ENCODE measurements at regions not wholly inside any gene's neighbourhood (a gene's known extent, or its start where the extent isn't known, plus 50 kb on each side); places are given as distances from the start of the nearest gene placed in this dataset.

GRCh38 chr21:19123525-19123924 is 719.9 kb upstream of the TMPRSS15 start:
- H3K9me3 ChIP-seq (ENCODE audit: control insufficient read depth in 1 of 2, insufficient read depth in 1 of 2, low read depth in 1 of 2, low read length in 2 of 2), result peaks cover 16 to 40% of the 10 kb centered on the region in 2 experiments; a peak in 3 of 4 replicates
- no peak overlapping the region for H3K9ac ChIP-seq (ENCODE audit: low read length)
- no peaks in the 10 kb centered on the region for H3K27me3 ChIP-seq (ENCODE audit: insufficient read depth, low read length)
- ChIA-PET RAD21 (ENCODE audit: low non-redundant PET in 1 of 2, low total read pairs in 2 of 2, uncharacterized antibody in 2 of 2, unreplicated experiment in 2 of 2) (no interaction called here), POLR2A (interaction anchor here (0.7 kb wide), 1 partner anchor 72 kb away, joined by 3 read pairs; no protein-coding TSS in a partner anchor), CTCF (no interaction called here)
- ATAC-seq (no peak), DNase-seq (ENCODE audit: low read depth, low spot score) (no peak)
- no peaks in the 10 kb centered on the region for H3K36me3 ChIP-seq (ENCODE audit: control insufficient read depth in 1 of 2, insufficient read depth in 2 of 2, low read length in 2 of 2)
- H4K20me1 ChIP-seq (ENCODE audit: insufficient read depth), result no peaks in the 10 kb centered on the region
- no peak overlapping the region for H3K4me2 ChIP-seq (ENCODE audit: low read length)
- H3K4me1 ChIP-seq (ENCODE audit: control insufficient read depth in 1 of 2, insufficient read depth in 2 of 2, low read length in 2 of 2), result no peaks in the 10 kb centered on the region
- H3K79me2 ChIP-seq (ENCODE audit: insufficient read depth, low read length), result no peaks in the 10 kb centered on the region
- intact Hi-C loops (cut with micrococcal nuclease), result no loop called here
- no peak overlapping the region for H2AFZ ChIP-seq (ENCODE audit: low read depth, low read length, poor library complexity, severe bottlenecking)
- no peak overlapping the region for H3K4me3 ChIP-seq (replicated peaks in 1 of 2; ENCODE audit: low read depth in 1 of 2, low read length in 2 of 2)
- no peaks in the 10 kb centered on the region for H3K9me2 ChIP-seq (ENCODE audit: insufficient read depth)
- H3K27ac ChIP-seq (ENCODE audit: low read depth, low read length), result no peak overlapping the region
- no TSS peak for BruUV-seq (replicated peaks)
- TF ChIP-seq CBX3 (IDR thresholded peaks at IDR 0.05; ENCODE audit: low read depth), result no peak
- no peak for TF ChIP-seq FOSL1 (IDR thresholded peaks at IDR 0.05; ENCODE audit: low read depth)
- TF ChIP-seq, protein P1, sequence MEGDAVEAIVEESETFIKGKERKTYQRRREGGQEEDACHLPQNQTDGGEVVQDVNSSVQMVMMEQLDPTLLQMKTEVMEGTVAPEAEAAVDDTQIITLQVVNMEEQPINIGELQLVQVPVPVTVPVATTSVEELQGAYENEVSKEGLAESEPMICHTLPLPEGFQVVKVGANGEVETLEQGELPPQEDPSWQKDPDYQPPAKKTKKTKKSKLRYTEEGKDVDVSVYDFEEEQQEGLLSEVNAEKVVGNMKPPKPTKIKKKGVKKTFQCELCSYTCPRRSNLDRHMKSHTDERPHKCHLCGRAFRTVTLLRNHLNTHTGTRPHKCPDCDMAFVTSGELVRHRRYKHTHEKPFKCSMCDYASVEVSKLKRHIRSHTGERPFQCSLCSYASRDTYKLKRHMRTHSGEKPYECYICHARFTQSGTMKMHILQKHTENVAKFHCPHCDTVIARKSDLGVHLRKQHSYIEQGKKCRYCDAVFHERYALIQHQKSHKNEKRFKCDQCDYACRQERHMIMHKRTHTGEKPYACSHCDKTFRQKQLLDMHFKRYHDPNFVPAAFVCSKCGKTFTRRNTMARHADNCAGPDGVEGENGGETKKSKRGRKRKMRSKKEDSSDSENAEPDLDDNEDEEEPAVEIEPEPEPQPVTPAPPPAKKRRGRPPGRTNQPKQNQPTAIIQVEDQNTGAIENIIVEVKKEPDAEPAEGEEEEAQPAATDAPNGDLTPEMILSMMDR (IDR thresholded peaks at IDR 0.05 in 2 of 3, conservative IDR thresholded peaks at IDR 0.05 in 1 of 3; ENCODE audit: borderline replicate concordance in 1 of 3, insufficient read depth in 1 of 3, low read depth in 2 of 3, low read length in 2 of 3), result no peak
- no peak for TF ChIP-seq ZFX (IDR thresholded peaks at IDR 0.05)
- TF ChIP-seq, protein P2, sequence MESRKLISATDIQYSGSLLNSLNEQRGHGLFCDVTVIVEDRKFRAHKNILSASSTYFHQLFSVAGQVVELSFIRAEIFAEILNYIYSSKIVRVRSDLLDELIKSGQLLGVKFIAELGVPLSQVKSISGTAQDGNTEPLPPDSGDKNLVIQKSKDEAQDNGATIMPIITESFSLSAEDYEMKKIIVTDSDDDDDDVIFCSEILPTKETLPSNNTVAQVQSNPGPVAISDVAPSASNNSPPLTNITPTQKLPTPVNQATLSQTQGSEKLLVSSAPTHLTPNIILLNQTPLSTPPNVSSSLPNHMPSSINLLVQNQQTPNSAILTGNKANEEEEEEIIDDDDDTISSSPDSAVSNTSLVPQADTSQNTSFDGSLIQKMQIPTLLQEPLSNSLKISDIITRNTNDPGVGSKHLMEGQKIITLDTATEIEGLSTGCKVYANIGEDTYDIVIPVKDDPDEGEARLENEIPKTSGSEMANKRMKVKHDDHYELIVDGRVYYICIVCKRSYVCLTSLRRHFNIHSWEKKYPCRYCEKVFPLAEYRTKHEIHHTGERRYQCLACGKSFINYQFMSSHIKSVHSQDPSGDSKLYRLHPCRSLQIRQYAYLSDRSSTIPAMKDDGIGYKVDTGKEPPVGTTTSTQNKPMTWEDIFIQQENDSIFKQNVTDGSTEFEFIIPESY (IDR thresholded peaks at IDR 0.05; ENCODE audit: extremely low read depth, insufficient replicate concordance, low read length), result no peak
- no peak for TF ChIP-seq MAX (IDR thresholded peaks at IDR 0.05)

All from HCT116 (cell line).